GM23338 (cell line): ENCODE measurements at regions not wholly inside any gene's neighbourhood (a gene's known extent, or its start where the extent isn't known, plus 50 kb on each side); places are given as distances from the start of the nearest gene placed in this dataset.

Experiments
- ATAC-seq: fragments of 200-7000 bp; cut with Tn5 transposase; 3 replicates; pipeline ENCODE4 v1.9.1; 2020
- DNase-seq: peaks from one replicate; pipeline ENCODE4 v3.0.0-alpha.2; 2015; ENCODE audit warnings: low spot score
- H2AFZ ChIP-seq: fragments of 200-600 bp; sonication (generic); 2 replicates; pipeline ENCODE4 v1.8.0; 2016; ENCODE audit warnings: antibody characterized with exemption, mild to moderate bottlenecking, moderate library complexity
- H3F3A ChIP-seq: fragments of 200-600 bp; sonication (generic); replicated peaks from 2 replicates; pipeline ENCODE4 v1.8.0; 2017; ENCODE audit warnings: antibody characterized with exemption, mixed run types, low read depth
- H3K27ac ChIP-seq: fragments of 200-600 bp; sonication (generic); 2 replicates; pipeline ENCODE4 v1.6.1; 2016; ENCODE audit warnings: low read depth
- H3K27me3 ChIP-seq: fragments of 200-600 bp; sonication (generic); 2 replicates; pipeline ENCODE4 v1.8.0; 2016; ENCODE audit warnings: mild to moderate bottlenecking, mixed run types, moderate library complexity; ENCODE audit not compliant: insufficient read depth
- H3K36me3 ChIP-seq: fragments of 200-600 bp; sonication (generic); 2 replicates; pipeline ENCODE4 v1.8.0; 2016; ENCODE audit warnings: mild to moderate bottlenecking; ENCODE audit not compliant: insufficient read depth
- H3K4me1 ChIP-seq: fragments of 200-600 bp; sonication (generic); 2 replicates; pipeline ENCODE4 v1.8.0; 2016; ENCODE audit warnings: mild to moderate bottlenecking, moderate library complexity; ENCODE audit not compliant: insufficient read depth
- H3K4me2 ChIP-seq: fragments of 200-600 bp; sonication (generic); 2 replicates; pipeline ENCODE4 v1.7.1; 2017; ENCODE audit warnings: mixed run types
- H3K4me3 ChIP-seq: fragments of 200-600 bp; sonication (generic); 2 replicates; pipeline ENCODE4 v1.6.1; 2016; ENCODE audit warnings: mixed run types
- H3K79me2 ChIP-seq: fragments of 200-600 bp; sonication (generic); replicated peaks from 2 replicates; pipeline ENCODE4 v1.8.0; 2017; ENCODE audit warnings: mild to moderate bottlenecking; ENCODE audit not compliant: insufficient read depth
- H3K9me2 ChIP-seq: fragments of 200-600 bp; sonication (generic); 2 replicates; pipeline ENCODE4 v1.8.0; 2017; ENCODE audit not compliant: insufficient read depth
- H4K20me1 ChIP-seq: fragments of 200-600 bp; sonication (generic); replicated peaks from 2 replicates; pipeline ENCODE4 v1.8.0; 2017; ENCODE audit warnings: mild to moderate bottlenecking; ENCODE audit not compliant: insufficient read depth
- H3K27ac Mint-ChIP-seq: 2 replicates; pipeline ENCODE4 v1.8.0; 2020; ENCODE audit warnings: inconsistent platforms, mild to moderate bottlenecking, moderate library complexity, mixed read lengths
- H3K27me3 Mint-ChIP-seq: 3 replicates; pipeline ENCODE4 v1.8.0; 2022; ENCODE audit warnings: low read depth, mild to moderate bottlenecking, moderate library complexity, mixed read lengths, inconsistent platforms; ENCODE audit not compliant: insufficient read depth, poor library complexity
- H3K36me3 Mint-ChIP-seq: 3 replicates; pipeline ENCODE4 v1.8.0; 2021; ENCODE audit warnings: low read depth, mild to moderate bottlenecking, inconsistent platforms, moderate library complexity, mixed read lengths
- H3K4me1 Mint-ChIP-seq: 3 replicates; pipeline ENCODE4 v1.8.0; 2020; ENCODE audit warnings: mild to moderate bottlenecking, inconsistent platforms, mixed read lengths
- H3K4me3 Mint-ChIP-seq: 3 replicates; pipeline ENCODE4 v1.8.0; 2021; ENCODE audit warnings: moderate library complexity, mild to moderate bottlenecking, inconsistent platforms, mixed read lengths
- H3K9me3 Mint-ChIP-seq: 3 replicates; pipeline ENCODE4 v1.8.0; 2020; ENCODE audit warnings: moderate library complexity, mild to moderate bottlenecking, inconsistent platforms, mixed read lengths
- CREB1 ChIP-seq: fragments of 250-450 bp; sonication (Bioruptor Pico); IDR thresholded peaks from 2 replicates; pipeline ENCODE4 v1.5.0; 2020; ENCODE audit warnings: low read depth, mild to moderate bottlenecking, moderate library complexity
- ETS1 ChIP-seq: IDR thresholded peaks from 2 replicates; pipeline ENCODE4 v1.6.1; 2016; ENCODE audit warnings: antibody characterized with exemption
- EZH2 ChIP-seq: fragments of 200-600 bp; sonication (generic); IDR thresholded peaks from one replicate; pipeline ENCODE4 v1.8.0; 2017; ENCODE audit warnings: antibody characterized with exemption, mild to moderate bottlenecking, low read depth; ENCODE audit not compliant: unreplicated experiment
- EZH2phosphoT487 ChIP-seq: fragments of 200-600 bp; sonication (generic); IDR thresholded peaks from one replicate; pipeline ENCODE4 v1.8.1; 2018; ENCODE audit warnings: antibody characterized with exemption; ENCODE audit not compliant: unreplicated experiment
- JUNB ChIP-seq: IDR thresholded peaks from one replicate; pipeline ENCODE4 v1.6.1; 2016; ENCODE audit warnings: antibody characterized with exemption; ENCODE audit not compliant: unreplicated experiment
- NANOG ChIP-seq: IDR thresholded peaks from 2 replicates; pipeline ENCODE4 v1.6.1; 2016; ENCODE audit warnings: antibody characterized with exemption, borderline replicate concordance
- POLR2AphosphoS5 ChIP-seq: IDR thresholded peaks from 2 replicates; pipeline ENCODE4 v1.6.1; 2016; ENCODE audit warnings: antibody characterized with exemption, low read depth
- REST ChIP-seq: IDR thresholded peaks from one replicate; pipeline ENCODE4 v1.6.1; 2018; ENCODE audit warnings: antibody characterized with exemption; ENCODE audit not compliant: unreplicated experiment
- STAT1 ChIP-seq: IDR thresholded peaks from one replicate; pipeline ENCODE4 v1.6.1; 2016; ENCODE audit warnings: antibody characterized with exemption; ENCODE audit not compliant: unreplicated experiment
- ZNF462 ChIP-seq: fragments of 250-450 bp; sonication (Bioruptor Pico); IDR thresholded peaks from 2 replicates; pipeline ENCODE4 v1.5.0; 2020; ENCODE audit warnings: mild to moderate bottlenecking, moderate library complexity

- TF ChIP-seq ZNF462 (CRISPR knock-in tag) (no peak), EZH2phosphoT487 (no peak), NANOG (no peak), STAT1 (no peak)
Observed at GRCh38 chr20:62557462-62557861, 81.7 kb upstream of the GATA5 start (continued).

GRCh38 chr20:62557999-62558408 lies 82.2 kb upstream of the GATA5 start:
- Mint-ChIP-seq H3K4me1 (peaks cover 14% of the 10 kb centered on the region), H3K36me3 (no peaks in the 10 kb centered on the region), H3K27me3 (peaks cover 15% of the 10 kb centered on the region), H3K4me3 (no peak overlapping the region), H3K27ac (no peak overlapping the region), H3K9me3 (no peaks in the 10 kb centered on the region)
- Histone ChIP-seq H3K4me3 (no peak overlapping the region), H2AFZ (no peak overlapping the region), H3K4me1 (no peaks in the 10 kb centered on the region), H3K27ac (no peak overlapping the region), H3F3A (no peaks in the 10 kb centered on the region), H3K36me3 (no peaks in the 10 kb centered on the region), H4K20me1 (no peaks in the 10 kb centered on the region), H3K27me3 (no peaks in the 10 kb centered on the region), H3K9me2 (no peaks in the 10 kb centered on the region), H3K4me2 (no peak overlapping the region), H3K79me2 (no peaks in the 10 kb centered on the region)
- ATAC-seq (no peak), DNase-seq (no peak)
- TF ChIP-seq EZH2: no peak
- no peak for TF ChIP-seq ETS1
- TF ChIP-seq CREB1 (CRISPR knock-in tag): no peak
- TF ChIP-seq EZH2phosphoT487: no peak
- no peak for TF ChIP-seq POLR2AphosphoS5
- TF ChIP-seq STAT1: no peak
- no peak for TF ChIP-seq JUNB
- no peak for TF ChIP-seq REST
